Left ventricle myocardium inferior (tissue), 1 donor: ENCODE measurements at regions not wholly inside any gene's neighbourhood (a gene's known extent, or its start where the extent isn't known, plus 50 kb on each side); places are given as distances from the start of the nearest gene placed in this dataset.

ENCODE experiments used
- DNase-seq: peaks from one replicate; pipeline ENCODE4 v3.0.0-alpha.2; 2020
- H3K27ac ChIP-seq: fragments of 200-600 bp; replicated peaks from 2 replicates; pipeline ENCODE4 v1.8.0; 2021
- H3K27me3 ChIP-seq: fragments of 200-600 bp; 2 replicates; pipeline ENCODE4 v1.8.0; 2021; ENCODE audit warnings: low read depth
- H3K36me3 ChIP-seq: fragments of 200-600 bp; 2 replicates; pipeline ENCODE4 v1.8.0; 2021
- H3K4me1 ChIP-seq: fragments of 200-600 bp; 2 replicates; pipeline ENCODE4 v1.8.0; 2021
- H3K4me3 ChIP-seq: fragments of 200-600 bp; 2 replicates; pipeline ENCODE4 v1.8.0; 2021; ENCODE audit warnings: mild to moderate bottlenecking, moderate library complexity
- H3K9me3 ChIP-seq: fragments of 200-600 bp; replicated peaks from 2 replicates; pipeline ENCODE4 v1.8.0; 2021
- intact Hi-C: fragments of 100-400 bp; cut with micrococcal nuclease; formaldehyde crosslinking; loops from one replicate; pipeline ENCODE4 v1.11.0; 2022
- TF ChIP-seq, protein P1 (sequence below): fragments of 200-600 bp; IDR thresholded peaks from 2 replicates; pipeline ENCODE4 v1.8.0; 2021; ENCODE audit warnings: antibody characterized with exemption, mild to moderate bottlenecking, borderline replicate concordance
- donor health status: DM: no; HTN: yes; CAD: no; lungs with severe emphysema.

DNA sequence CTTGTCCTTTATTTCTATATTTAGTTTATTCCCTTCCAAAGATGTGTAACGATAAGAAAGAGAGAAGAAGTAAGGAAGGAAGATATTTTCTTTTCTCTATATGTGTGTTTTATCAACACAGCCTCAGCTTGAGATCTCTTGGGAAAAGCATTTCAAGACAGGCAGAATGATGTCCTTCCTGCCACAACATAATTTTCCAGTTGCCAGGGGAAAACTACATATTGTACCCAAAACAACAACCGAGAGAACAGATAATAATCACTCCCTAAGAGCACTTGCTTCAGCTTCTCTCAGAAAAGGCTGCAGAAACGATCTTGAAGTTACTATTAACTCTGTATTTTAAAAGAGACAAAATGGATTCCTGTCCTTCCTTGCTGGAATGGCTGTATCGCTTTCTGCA, 151.4 kb upstream of the ITGB1 start:
- DNase-seq: no peak
- peaks cover 10% of the 10 kb centered on the region for H3K27me3 ChIP-seq
- H3K27ac ChIP-seq: peak overlapping the region; percentile 74
- no peaks in the 10 kb centered on the region for H3K36me3 ChIP-seq
- peaks cover 34% of the 10 kb centered on the region for H3K4me1 ChIP-seq
- no peak overlapping the region for H3K4me3 ChIP-seq
- H3K9me3 ChIP-seq: peaks cover 2% of the 10 kb centered on the region
- intact Hi-C loops: no loop called here
- TF ChIP-seq, protein P1, sequence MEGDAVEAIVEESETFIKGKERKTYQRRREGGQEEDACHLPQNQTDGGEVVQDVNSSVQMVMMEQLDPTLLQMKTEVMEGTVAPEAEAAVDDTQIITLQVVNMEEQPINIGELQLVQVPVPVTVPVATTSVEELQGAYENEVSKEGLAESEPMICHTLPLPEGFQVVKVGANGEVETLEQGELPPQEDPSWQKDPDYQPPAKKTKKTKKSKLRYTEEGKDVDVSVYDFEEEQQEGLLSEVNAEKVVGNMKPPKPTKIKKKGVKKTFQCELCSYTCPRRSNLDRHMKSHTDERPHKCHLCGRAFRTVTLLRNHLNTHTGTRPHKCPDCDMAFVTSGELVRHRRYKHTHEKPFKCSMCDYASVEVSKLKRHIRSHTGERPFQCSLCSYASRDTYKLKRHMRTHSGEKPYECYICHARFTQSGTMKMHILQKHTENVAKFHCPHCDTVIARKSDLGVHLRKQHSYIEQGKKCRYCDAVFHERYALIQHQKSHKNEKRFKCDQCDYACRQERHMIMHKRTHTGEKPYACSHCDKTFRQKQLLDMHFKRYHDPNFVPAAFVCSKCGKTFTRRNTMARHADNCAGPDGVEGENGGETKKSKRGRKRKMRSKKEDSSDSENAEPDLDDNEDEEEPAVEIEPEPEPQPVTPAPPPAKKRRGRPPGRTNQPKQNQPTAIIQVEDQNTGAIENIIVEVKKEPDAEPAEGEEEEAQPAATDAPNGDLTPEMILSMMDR: no peak

DNA sequence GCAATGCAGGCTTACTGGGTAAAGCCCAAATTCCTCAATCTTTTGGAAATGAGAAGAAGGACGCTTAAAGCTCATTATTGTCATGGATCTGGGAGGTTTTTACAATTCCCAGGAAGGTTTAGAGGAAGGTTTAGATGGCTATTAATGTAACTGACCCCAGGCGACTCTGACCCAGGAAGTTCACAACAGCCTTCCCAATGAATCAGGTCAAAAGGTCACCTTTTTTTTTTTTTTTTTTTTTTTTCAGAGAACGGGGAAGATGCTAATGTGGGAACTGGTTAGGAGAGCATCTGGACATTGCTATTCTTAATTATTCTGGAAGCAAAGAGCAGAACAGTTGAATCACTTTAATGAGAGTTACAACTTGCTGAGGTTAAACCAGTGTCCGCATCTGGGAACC, 149.9 kb upstream of the ITGB1 start:
- intact Hi-C loops: no loop called here
- Histone ChIP-seq H3K9me3 (peaks cover 16% of the 10 kb centered on the region), H3K27me3 (peaks cover 10% of the 10 kb centered on the region), H3K27ac (peak overlapping the region; percentile 74), H3K4me3 (no peak overlapping the region), H3K36me3 (no peaks in the 10 kb centered on the region), H3K4me1 (peaks cover 20% of the 10 kb centered on the region)
- no peak for DNase-seq
- TF ChIP-seq, protein P1: no peak

DNA sequence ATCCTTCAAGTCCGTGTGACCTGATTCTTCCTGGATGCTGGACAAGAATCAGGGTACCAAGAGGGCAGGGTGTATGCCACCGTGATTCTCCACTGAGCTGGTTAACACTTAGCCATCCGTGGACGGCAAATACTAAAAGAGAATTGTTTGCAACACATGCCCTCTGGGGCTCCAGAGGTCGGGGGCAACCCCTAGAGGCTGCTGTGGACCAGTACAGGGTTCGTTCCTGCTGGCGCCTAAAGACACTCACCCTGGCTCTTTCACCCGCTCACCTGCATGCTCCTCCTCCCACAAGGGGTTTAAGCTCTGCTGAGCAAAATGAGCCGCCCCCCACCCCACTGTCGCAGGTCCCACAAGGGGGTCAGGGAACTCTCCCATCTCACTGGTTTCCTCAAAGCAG, 148.7 kb upstream of the ITGB1 start:
- TF ChIP-seq, protein P1: no peak
- peaks cover 17% of the 10 kb centered on the region for H3K9me3 ChIP-seq
- H3K4me3 ChIP-seq: no peak overlapping the region
- H3K36me3 ChIP-seq: no peaks in the 10 kb centered on the region
- H3K4me1 ChIP-seq: peaks cover 11% of the 10 kb centered on the region
- no peak for DNase-seq
- intact Hi-C loops: no loop called here
- peak overlapping the region; percentile 74 for H3K27ac ChIP-seq
- H3K27me3 ChIP-seq: peaks cover 10% of the 10 kb centered on the region

DNA sequence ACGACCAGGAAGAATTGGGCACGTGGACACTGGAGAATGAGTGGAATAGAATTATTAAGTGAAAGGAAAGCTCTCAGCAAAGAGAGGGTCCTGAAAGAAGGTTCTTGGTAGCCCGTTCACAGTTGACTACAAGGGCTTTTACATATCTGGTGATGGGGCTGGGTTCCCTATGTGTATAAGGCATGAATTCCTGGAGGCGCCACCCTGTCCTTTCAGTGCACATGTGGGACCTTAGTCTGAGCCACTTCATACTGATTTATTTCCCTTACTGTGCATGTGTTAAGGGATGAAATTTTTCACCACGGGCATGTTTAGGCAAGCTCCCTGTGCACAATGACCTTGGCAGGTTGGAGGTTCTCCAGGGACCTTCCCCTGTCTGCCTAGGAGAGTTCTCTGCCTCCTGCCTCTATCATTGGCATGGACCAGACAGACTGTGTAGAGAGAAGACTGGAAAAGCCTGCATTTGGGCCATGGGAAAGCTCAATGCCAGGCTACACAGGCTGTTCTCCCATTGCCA, 145.9 kb upstream of the ITGB1 start:
- H3K27ac ChIP-seq: no peak overlapping the region

DNA sequence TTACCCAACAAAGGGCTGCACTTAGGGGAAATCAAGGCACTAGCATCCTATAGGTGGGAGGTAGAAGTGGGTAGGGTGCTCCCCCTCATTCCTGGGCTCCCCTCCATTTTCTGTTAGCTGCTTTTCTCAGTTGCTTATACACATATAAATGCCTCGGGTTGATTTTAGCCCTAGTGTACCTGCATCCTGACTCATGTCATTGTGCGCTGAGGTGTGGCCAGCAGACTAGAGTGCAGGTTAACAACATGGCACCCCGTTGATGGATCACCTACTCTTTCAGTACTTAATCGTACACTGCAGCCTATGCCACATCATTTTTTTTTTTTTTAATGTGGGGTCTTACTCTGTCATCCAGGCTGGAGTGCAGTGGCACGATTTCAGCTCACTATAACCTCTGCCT, 144.0 kb upstream of the ITGB1 start:
- TF ChIP-seq, protein P1: no peak
- no peaks in the 10 kb centered on the region for H3K36me3 ChIP-seq
- peaks cover 17% of the 10 kb centered on the region for H3K9me3 ChIP-seq
- no peak overlapping the region for H3K4me3 ChIP-seq
- no peaks in the 10 kb centered on the region for H3K4me1 ChIP-seq
- H3K27ac ChIP-seq: no peak overlapping the region
- intact Hi-C loops: no loop called here
- no peak for DNase-seq
- H3K27me3 ChIP-seq: peaks cover 9% of the 10 kb centered on the region

More for the DNA sequence above, 145.9 kb upstream of the ITGB1 start:
- TF ChIP-seq, protein P1: no peak
- no peaks in the 10 kb centered on the region for H3K27me3 ChIP-seq
- intact Hi-C loops: no loop called here
- H3K9me3 ChIP-seq: peaks cover 17% of the 10 kb centered on the region
- peaks cover under 1% of the 10 kb centered on the region for H3K4me1 ChIP-seq
- DNase-seq: no peak
- H3K4me3 ChIP-seq: no peak overlapping the region
- H3K36me3 ChIP-seq: no peaks in the 10 kb centered on the region
